Stomach (tissue), 4 donors: ENCODE measurements at regions not wholly inside any gene's neighbourhood (a gene's known extent, or its start where the extent isn't known, plus 50 kb on each side); places are given as distances from the start of the nearest gene placed in this dataset.

Experiments
- CTCF ChIP-seq, 7 experiments: fragments of 450-650 bp in 4 of 7; fragments of 200-600 bp in 3 of 7; sonication (generic) in 3 of 7; IDR thresholded peaks; one replicate each; pipeline ENCODE4 v1.5.1; 2016 to 2019; ENCODE audit warnings: antibody characterized with exemption in 7 of 7, control low read depth in 2 of 7, mild to moderate bottlenecking in 1 of 7
- POLR2A ChIP-seq, 4 donors: fragments of 450-650 bp; IDR thresholded peaks; one replicate each; pipeline ENCODE4 v1.6.1; 2016; ENCODE audit warnings: antibody characterized with exemption in 4 of 4, control low read depth in 2 of 4, mild to moderate bottlenecking in 1 of 4, moderate library complexity in 1 of 4

DNA sequence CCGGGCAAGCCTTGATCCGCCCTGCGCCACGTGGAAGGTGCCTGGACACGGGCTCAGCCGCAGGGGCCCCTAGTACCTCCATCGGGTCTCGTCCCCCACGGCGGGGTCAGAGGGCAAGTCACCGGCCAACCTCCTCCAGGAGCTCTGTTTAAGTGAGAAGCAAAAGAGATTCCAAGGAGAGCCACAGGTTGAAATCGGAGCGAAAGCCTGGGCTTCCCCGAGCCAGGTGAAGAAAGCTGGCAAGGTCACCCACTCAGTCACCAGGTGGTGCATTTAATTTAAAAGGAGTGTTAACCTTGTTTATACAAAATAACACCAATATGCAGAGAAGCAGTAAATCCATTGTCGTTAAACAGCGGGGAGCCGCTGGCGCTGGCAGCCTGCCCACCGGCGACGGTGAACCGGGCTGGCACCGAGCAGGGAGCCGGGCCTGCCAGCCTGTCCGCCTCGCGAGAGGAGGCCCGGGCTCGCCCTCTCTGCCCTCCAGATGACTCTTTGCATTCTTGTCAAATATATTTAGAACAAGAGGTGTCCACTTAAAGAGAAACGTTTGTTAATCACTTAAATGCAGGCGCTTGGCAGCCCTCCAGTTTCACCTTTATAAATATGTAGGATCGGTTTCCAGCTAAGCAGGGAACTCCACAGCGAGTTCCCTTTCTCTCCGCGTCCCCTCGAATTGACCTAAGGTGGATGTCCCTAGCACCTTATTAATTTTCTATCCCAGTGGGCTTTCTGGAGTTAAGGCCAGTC is 277.3 kb upstream of the NR2F2 start:
- no peak for TF ChIP-seq POLR2A (IDR thresholded peaks at IDR 0.05)
- TF ChIP-seq CTCF (IDR thresholded peaks at IDR 0.05), result no peak
